NOMO-1 treated with DMSO at 0.1 percent for 48 hours (cell line): ENCODE measurements at regions not wholly inside any gene's neighbourhood (a gene's known extent, or its start where the extent isn't known, plus 50 kb on each side); places are given as distances from the start of the nearest gene placed in this dataset.

ENCODE experiments used
- DNase-seq: peaks from one replicate; lab custom pipeline; 2025; ENCODE audit not compliant: unreplicated experiment; lab: John Stamatoyannopoulos, UW

DNA sequence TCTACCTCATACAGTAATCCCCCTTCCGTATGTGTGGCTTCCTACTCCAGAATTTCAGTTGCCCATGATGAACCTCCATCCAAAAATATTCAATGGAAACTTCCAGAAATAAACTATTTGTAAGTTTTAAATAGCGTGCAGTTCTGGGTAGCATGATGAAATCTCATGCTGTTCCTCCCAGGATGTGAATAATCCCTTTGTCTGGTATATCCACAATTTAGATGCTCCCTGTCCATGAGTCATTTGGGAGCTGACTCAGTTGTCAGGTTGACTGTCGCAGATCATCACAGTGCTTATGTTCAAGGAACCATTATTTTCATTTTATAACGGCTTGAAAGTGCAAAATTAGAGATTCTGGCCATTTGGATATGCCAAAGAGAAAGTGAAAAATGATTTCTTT, 290.1 kb upstream of the CDH9 start:
- DNase-seq, result no peak

DNA sequence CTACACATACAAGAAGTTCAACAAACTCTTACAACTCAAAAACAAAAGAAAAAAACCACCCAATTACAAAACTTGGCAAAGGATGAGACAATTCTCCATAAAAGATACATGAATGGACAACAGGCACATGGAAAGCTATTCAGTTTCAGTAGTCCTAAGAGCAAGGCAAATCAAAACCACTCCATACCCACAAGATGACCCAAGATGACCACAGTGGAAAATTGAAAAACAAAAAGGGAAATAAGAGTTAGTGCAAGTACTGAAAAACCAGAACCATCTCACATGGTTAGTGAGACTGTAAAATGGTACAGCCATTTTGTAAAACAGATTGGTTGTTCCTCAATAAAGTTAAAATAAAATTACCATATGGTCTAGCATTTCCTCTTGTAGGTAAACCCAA, 287.1 kb upstream of the CDH9 start:
- peak; percentile 74 for DNase-seq

- DNase-seq, result no peak
Measured at GRCh38 chr5:27318701-27319100, 280.3 kb upstream of the CDH9 start.

DNA sequence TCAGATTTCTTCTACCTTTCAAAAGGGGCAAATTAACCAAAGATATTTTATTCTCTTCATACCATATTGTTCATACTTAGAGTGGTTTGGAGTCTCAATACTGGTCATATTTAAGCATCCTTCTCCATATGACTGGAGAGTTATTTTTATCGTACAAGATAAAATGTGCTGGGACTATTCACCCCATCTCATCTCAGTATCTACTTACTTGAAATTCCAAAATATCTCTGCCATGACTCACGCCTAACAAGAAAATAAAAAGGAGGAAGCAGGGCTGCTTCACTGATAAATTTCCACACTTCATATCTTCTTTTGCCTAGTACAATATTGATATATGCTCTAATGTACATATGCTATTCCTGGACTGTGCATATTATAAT, 277.9 kb upstream of the CDH9 start:
- no peak for DNase-seq

DNA sequence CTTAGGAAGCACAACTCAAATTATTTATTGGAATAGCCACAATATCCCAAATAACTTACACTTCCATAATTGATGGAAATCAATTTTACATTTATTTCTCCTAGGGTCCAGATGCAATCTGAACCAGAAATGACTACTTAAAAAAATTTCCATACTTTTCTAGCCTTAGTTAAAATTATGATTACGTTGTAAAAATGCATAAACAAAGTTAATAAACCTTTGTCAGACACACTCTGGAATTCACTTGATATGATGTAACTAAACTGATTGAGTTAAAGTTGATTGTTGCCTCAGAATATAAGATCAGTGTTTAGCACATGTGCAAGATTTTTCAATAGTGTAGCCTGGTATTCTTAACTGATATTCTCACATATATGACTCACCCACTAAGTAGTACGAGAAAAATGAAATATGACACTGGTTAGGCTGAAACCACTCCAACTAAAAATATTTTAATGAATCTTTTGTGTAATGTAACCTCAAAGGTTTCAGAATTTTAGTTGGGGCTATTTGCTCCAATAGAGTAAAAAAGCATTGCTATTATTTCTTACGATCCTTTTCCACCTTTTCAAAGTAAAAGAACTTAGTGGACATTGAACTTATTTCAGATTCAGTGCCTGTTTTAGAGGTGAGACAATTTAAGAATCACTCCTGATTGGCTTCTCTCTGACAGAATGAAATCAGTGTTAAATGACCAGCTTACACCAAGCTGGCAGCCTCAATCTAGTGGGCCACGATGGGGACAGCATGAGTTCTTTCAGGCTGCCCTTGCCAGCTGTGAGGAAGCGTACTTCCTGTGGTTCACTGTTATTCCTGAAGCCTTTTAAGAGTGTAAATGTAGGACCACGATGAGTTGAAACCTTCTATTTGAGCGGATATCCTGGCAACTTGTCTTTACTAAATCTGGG, 277.2 kb upstream of the CDH9 start:
- peak; percentile 48 for DNase-seq

GRCh38 chr5:27313549-27313948, 275.2 kb upstream of the CDH9 start:
- peak; percentile 17 for DNase-seq

DNA sequence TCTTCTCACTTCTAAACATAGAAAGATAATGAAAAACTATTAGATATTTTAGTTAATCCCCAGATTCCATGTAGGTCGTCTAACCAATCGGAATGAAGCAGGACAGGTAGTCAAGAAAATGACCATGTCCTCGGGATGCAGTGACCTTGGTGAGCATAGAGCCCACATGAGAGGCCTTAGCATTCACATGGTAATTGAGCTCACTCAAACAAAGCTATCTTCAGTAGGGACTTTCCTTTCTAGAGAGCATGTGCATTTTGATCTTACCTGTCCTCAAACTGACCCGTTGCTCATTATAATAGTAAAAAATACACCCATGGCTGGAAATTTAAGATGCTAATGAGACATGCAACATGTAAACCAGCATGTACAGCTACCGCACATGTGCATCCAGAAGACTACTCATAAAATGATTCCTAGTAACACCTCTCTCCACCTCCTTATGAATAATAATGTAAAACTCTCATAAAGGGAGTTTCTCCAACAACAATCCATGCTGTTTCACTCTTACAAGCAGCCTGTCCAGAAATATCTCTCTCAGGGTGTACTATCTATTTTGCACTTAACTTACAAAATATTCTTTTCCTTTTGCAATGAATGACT, 274.0 kb upstream of the CDH9 start:
- no peak for DNase-seq

- DNase-seq, result no peak
Measured at GRCh38 chr5:27311544-27311943, 273.2 kb upstream of the CDH9 start.

GRCh38 chr5:27308153-27308552, 269.8 kb upstream of the CDH9 start:
- no peak for DNase-seq

- no peak for DNase-seq
Measured at GRCh38 chr5:27290172-27290571, 251.8 kb upstream of the CDH9 start.

DNA sequence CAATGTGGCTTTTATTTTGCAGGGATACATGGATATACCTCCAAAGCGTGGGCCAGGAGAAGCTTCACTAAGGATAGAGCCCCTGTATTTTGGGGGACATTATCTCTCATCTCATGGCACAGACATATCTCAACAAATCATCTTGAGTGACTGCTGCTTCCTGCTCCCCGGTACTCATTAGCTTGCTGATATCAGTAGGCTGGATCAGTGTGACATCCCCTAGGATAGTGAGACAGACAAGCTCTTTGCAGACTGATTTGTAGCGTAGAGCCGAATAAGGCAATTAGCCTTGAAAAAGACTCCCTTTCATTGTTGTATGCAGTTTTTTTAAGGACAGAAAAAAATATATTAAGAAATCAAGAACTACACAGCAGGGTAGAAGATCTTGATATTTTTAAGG, 237.7 kb upstream of the CDH9 start:
- no peak for DNase-seq

DNA sequence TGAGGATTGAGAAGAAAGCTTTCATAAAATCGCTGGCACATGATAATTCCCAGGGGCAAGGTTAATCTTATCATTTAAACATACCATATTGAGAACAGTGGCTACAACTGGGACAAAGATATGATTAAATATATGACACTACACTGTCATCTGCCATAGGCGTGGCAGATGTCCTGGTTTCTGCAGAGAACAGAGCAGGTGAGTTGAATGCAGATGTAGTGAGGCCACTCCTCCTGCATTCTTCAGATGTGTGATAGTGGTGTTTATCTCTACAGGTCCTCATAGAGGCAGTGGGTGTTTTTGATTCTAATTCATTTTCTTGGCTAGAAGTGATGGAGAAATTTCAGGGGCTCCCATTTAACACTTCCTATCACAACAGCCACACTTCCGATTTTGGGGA, 237.0 kb upstream of the CDH9 start:
- DNase-seq, result no peak

GRCh38 chr5:27269766-27270165, 231.4 kb upstream of the CDH9 start:
- no peak for DNase-seq

- DNase-seq, result no peak
Measured at GRCh38 chr5:27267209-27267824, 228.9 kb upstream of the CDH9 start.

- peak; percentile 99 for DNase-seq
Measured at GRCh38 chr5:27266184-27266583, 227.8 kb upstream of the CDH9 start.

GRCh38 chr5:27257696-27258095, 219.3 kb upstream of the CDH9 start:
- DNase-seq, result no peak

- DNase-seq, result no peak
Measured at GRCh38 chr5:27252911-27253310, 214.5 kb upstream of the CDH9 start.

DNA sequence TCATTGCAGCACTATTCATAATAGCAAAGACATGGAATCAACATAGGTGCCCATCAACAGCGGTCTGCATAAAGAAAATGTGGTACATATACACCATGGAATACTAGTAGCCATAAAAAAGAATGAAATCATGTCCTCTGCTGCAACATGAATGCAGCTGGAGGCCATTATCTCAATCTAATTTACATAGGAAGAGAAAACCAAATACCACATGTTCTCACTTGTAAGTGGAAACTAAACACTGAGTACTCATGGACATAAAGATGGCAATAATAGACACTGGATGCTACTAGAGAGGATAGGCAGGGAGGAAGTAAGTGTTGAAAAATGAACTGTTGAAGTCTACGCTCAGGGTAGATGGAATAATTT, 203.9 kb upstream of the CDH9 start:
- peak; percentile 82 for DNase-seq

DNA sequence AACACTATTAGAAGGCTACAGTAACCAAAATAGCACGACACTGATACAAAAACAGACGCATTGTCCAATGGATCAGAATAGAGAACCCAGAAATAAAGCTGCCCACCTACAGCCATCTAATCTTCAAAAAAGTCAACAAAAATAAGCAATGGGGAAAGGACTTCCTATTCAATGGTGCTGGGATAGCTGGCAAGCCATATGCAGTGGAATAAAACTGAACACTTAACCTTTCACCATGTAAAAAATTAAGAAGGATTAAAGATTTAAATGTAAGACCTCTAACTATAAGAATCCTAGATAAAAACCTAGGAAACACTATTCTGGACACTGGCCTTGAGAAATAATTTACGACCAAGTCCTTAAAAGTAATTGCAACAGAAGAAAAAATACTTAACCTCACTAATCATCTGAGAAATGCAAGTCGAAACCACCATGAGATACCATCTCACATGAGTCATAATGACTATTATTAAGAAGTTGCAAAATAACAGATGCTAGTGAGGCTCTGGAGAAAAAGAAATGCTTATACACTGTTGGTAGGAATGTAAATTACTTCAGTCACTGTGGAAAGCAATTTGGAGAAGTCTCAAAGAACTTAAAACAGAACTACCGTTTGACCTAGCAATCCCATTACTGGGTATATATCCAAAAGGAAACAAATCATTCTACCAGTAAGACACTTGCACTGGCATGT, 203.3 kb upstream of the CDH9 start:
- DNase-seq, result peak; percentile 100

GRCh38 chr5:27240791-27241190, 202.4 kb upstream of the CDH9 start:
- no peak for DNase-seq

DNA sequence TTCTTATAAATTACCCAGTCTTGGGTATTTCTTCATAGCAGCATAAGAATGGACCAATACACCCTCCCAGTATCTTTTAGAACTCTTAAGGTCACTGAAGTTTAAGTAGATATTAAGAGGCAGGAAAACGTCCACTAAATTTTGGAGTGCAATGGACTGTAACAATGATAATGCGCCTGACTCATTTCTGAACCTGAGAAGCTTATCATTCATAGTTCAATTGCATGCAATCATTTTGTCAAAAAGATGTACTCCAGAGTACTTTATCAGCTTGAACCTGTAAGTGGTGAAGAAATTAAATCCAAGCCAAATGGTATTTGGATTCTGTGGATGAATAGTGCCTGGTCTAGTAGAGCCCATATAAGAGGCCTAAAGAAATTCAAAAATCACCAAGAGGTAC, 196.5 kb upstream of the CDH9 start:
- DNase-seq, result no peak

GRCh38 chr5:27221410-27221809, 183.0 kb upstream of the CDH9 start:
- DNase-seq, result no peak
